ENCODE measurements at regions not wholly inside any gene's neighbourhood (a gene's known extent, or its start where the extent isn't known, plus 50 kb on each side); places are given as distances from the start of the nearest gene placed in this dataset.

GRCh38 chr22:48639021-48639795 is 1188.5 kb downstream of the BRD1 start:
- Histone ChIP-seq H3K9me3 (no peaks in the 10 kb centered on the region), H3K4me3 (no peak overlapping the region), H3K27me3 (ENCODE audit: low read depth) (no peaks in the 10 kb centered on the region), H3K36me3 (replicated peaks) (no peaks in the 10 kb centered on the region), H3K4me1 (no peaks in the 10 kb centered on the region)
- in situ Hi-C loops (cut with MboI; ENCODE audit: low sequenced_read_pairs): no loop called here
- DNase-seq (ENCODE audit: low spot score in 2 of 2): no peak

DNA sequence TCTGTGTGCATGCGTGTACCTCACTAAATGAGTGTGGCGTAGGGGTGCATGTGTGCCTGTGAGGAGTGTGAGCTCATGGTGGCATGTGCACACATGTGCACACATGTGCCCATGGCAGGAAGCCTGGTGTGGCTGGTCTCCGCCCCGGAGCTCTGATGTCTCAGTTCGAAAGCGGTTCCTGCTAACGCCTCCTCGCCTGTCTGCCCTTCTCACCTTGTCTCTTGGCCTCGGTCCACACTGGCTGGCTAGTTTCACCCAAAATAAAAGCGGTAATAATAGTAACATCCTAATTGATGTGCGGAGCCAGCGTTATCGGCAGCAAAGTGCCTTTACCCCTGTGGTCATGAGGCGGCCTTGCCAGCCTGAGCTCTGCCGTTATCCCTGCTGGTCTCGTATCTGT is 1190.4 kb downstream of the BRD1 start:
- Histone ChIP-seq H3K4me1 (no peaks in the 10 kb centered on the region), H3K9me3 (no peaks in the 10 kb centered on the region), H3K4me3 (no peak overlapping the region), H3K36me3 (replicated peaks) (no peaks in the 10 kb centered on the region), H3K27me3 (ENCODE audit: low read depth) (no peaks in the 10 kb centered on the region)
- in situ Hi-C loops (cut with MboI; ENCODE audit: low sequenced_read_pairs): no loop called here
- DNase-seq (ENCODE audit: low spot score in 2 of 2): no peak

DNA sequence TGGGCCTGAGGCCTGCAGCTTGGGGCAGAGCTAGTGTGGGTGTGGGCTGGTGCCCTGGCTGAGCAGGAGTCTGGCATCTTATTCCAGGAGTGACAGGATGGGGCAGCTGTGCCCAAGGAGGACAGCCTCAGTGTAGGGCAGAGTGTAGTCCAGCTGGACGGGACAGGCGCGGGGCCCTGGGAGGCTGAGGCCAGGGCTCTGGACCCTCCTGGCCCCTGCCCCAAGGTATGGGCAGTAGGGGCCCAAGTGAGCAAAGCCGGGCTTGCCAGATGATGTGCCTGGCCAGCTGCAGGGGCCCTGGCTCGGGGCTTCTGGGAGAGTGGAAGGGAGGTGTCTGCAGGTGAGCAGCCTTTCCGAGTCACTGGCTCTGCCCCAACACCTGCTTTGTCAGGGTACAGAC is 1190.9 kb downstream of the BRD1 start:
- DNase-seq (ENCODE audit: low spot score in 2 of 2): no peak
- Histone ChIP-seq H3K27me3 (ENCODE audit: low read depth) (no peaks in the 10 kb centered on the region), H3K4me1 (no peaks in the 10 kb centered on the region), H3K4me3 (no peak overlapping the region), H3K36me3 (replicated peaks) (no peaks in the 10 kb centered on the region), H3K9me3 (no peaks in the 10 kb centered on the region)
- in situ Hi-C loops (cut with MboI; ENCODE audit: low sequenced_read_pairs): no loop called here

DNA sequence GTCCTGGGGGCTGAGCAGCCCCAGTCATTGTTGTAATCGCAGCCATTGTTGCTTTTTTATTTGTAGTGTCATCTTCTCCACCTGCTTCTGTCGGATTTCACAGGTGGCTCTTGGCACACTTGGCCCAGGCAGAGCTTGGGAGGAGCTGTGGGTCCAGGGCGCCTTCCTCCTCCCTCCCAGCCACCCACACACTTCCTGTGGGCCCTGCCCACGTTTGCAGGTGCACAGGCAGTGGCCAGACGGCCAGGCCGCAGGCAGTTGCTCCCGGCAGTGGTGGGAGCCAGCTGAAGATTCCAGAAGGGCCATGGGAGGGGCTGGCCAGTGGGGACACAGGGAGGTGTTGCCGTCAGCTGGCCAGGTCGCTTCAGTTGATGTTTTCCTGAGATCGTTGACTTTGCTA is 1191.9 kb downstream of the BRD1 start:
- Histone ChIP-seq H3K36me3 (replicated peaks) (no peaks in the 10 kb centered on the region), H3K4me3 (no peak overlapping the region), H3K27me3 (ENCODE audit: low read depth) (no peaks in the 10 kb centered on the region), H3K9me3 (no peaks in the 10 kb centered on the region), H3K4me1 (no peaks in the 10 kb centered on the region)
- DNase-seq (ENCODE audit: low spot score in 2 of 2): no peak
- in situ Hi-C loops (cut with MboI; ENCODE audit: low sequenced_read_pairs): no loop called here

DNA sequence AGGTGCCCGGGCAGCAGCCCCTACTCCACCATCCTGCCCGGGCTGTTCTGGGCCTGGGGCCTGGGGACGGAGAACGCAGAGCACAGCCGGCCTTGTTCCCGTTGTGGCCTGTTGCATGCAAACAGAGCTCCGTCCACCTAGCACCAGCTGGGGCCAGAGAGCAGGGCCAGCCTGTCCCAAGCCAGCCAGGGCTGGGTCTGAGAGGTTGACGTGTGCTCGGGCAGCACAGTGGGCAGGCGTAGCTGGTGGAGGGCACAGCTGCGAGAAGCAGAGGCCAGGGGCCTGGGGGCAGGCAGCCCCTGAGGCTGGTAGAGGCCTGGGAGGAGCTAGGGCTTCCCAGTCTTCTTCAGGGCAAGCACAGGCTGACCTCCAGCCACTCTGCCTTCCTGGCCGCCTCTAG is 1192.6 kb downstream of the BRD1 start:
- H3K36me3 ChIP-seq (replicated peaks): no peaks in the 10 kb centered on the region
- no peaks in the 10 kb centered on the region for H3K9me3 ChIP-seq
- H3K4me1 ChIP-seq: no peaks in the 10 kb centered on the region
- no peak for DNase-seq (ENCODE audit: low spot score in 2 of 2)
- in situ Hi-C loops (cut with MboI; ENCODE audit: low sequenced_read_pairs): no loop called here
- no peak overlapping the region for H3K4me3 ChIP-seq
- no peaks in the 10 kb centered on the region for H3K27me3 ChIP-seq (ENCODE audit: low read depth)

- H3K9me3 ChIP-seq: no peaks in the 10 kb centered on the region
- no peaks in the 10 kb centered on the region for H3K4me1 ChIP-seq
- no peaks in the 10 kb centered on the region for H3K36me3 ChIP-seq (replicated peaks)
- H3K4me3 ChIP-seq: no peak overlapping the region
- in situ Hi-C loops (cut with MboI; ENCODE audit: low sequenced_read_pairs): no loop called here
- H3K27me3 ChIP-seq (ENCODE audit: low read depth): no peaks in the 10 kb centered on the region
- DNase-seq (ENCODE audit: low spot score in 2 of 2): no peak
These were observed 1193.5 kb downstream of the BRD1 start for GRCh38 chr22:48633996-48634836.

GRCh38 chr22:48632646-48633246 is 1194.9 kb downstream of the BRD1 start:
- Histone ChIP-seq H3K27me3 (ENCODE audit: low read depth) (no peaks in the 10 kb centered on the region), H3K4me1 (no peaks in the 10 kb centered on the region), H3K36me3 (replicated peaks) (no peaks in the 10 kb centered on the region), H3K4me3 (no peak overlapping the region), H3K9me3 (no peaks in the 10 kb centered on the region)
- in situ Hi-C loops (cut with MboI; ENCODE audit: low sequenced_read_pairs): no loop called here
- no peak for DNase-seq (ENCODE audit: low spot score in 2 of 2)

DNA sequence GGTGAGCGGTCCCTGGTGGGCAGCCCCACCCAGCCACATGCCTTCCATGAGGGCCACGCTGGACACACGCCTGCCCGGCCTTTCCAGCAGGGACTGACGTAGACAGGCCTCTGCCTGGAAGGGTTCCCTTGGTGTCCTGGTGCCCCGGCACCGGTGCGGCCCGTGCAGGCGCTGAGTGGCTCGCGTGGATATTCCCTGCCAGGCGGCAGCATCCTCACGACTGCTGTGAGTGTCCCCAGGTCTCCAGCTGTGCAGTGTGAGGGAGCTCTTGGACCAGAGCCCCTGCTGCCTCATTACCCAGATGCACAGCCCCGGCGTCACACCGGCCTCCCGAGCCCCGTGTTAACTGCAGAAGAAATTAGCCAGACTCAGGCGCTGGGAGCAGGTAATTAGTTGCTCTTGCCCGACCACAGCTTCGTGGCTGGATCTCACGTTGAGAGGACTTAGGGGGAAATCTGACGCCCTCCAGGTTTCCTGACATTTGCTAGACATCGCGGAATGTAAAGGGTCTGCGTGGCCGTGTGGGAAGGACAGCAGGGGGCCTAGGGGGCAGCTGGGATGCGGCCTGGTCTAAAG is 1196.3 kb downstream of the BRD1 start:
- DNase-seq (ENCODE audit: low spot score in 2 of 2): no peak
- no peaks in the 10 kb centered on the region for H3K27me3 ChIP-seq (ENCODE audit: low read depth)
- in situ Hi-C loops (cut with MboI; ENCODE audit: low sequenced_read_pairs): no loop called here
- no peak overlapping the region for H3K4me3 ChIP-seq
- no peaks in the 10 kb centered on the region for H3K36me3 ChIP-seq (replicated peaks)
- no peaks in the 10 kb centered on the region for H3K9me3 ChIP-seq
- H3K4me1 ChIP-seq: no peaks in the 10 kb centered on the region

GRCh38 chr22:48630848-48631247 is 1196.8 kb downstream of the BRD1 start:
- Histone ChIP-seq H3K4me3 (no peak overlapping the region), H3K4me1 (no peaks in the 10 kb centered on the region), H3K36me3 (replicated peaks) (no peaks in the 10 kb centered on the region), H3K27me3 (ENCODE audit: low read depth) (no peaks in the 10 kb centered on the region), H3K9me3 (no peaks in the 10 kb centered on the region)
- in situ Hi-C loops (cut with MboI; ENCODE audit: low sequenced_read_pairs): no loop called here
- DNase-seq (ENCODE audit: low spot score in 2 of 2): no peak

DNA sequence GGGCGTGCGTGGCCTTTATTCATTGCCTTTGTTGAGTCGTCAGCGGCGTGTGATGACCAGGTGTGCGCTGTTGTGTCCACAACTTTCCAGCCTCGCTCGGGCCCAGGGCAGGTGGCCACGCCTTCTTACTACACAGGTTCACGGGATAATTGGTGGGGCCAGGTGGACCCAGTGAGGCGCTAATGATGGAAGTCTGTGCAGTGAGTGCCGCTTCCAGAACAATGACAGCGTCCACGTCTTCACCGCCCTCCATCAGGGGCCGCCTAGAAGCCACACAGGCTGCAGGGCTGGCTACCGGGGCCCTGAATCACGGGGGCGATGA is 1197.3 kb downstream of the BRD1 start:
- Histone ChIP-seq H3K9me3 (no peaks in the 10 kb centered on the region), H3K4me3 (no peak overlapping the region), H3K36me3 (replicated peaks) (no peaks in the 10 kb centered on the region), H3K4me1 (no peaks in the 10 kb centered on the region), H3K27me3 (ENCODE audit: low read depth) (no peaks in the 10 kb centered on the region)
- DNase-seq (ENCODE audit: low spot score in 2 of 2): no peak
- in situ Hi-C loops (cut with MboI; ENCODE audit: low sequenced_read_pairs): no loop called here

- no peak for DNase-seq (ENCODE audit: low spot score in 2 of 2)
- Histone ChIP-seq H3K4me1 (no peaks in the 10 kb centered on the region), H3K27me3 (ENCODE audit: low read depth) (no peaks in the 10 kb centered on the region), H3K36me3 (replicated peaks) (no peaks in the 10 kb centered on the region), H3K9me3 (no peaks in the 10 kb centered on the region), H3K4me3 (no peak overlapping the region)
- in situ Hi-C loops (cut with MboI; ENCODE audit: low sequenced_read_pairs): no loop called here
These were observed 1197.8 kb downstream of the BRD1 start for GRCh38 chr22:48629631-48630432.

- Histone ChIP-seq H3K4me3 (no peak overlapping the region), H3K27me3 (ENCODE audit: low read depth) (no peaks in the 10 kb centered on the region), H3K36me3 (replicated peaks) (no peaks in the 10 kb centered on the region), H3K4me1 (no peaks in the 10 kb centered on the region), H3K9me3 (no peaks in the 10 kb centered on the region)
- in situ Hi-C loops (cut with MboI; ENCODE audit: low sequenced_read_pairs): no loop called here
- no peak for DNase-seq (ENCODE audit: low spot score in 2 of 2)
These were observed 1198.7 kb downstream of the BRD1 start for GRCh38 chr22:48628891-48629543.

DNA sequence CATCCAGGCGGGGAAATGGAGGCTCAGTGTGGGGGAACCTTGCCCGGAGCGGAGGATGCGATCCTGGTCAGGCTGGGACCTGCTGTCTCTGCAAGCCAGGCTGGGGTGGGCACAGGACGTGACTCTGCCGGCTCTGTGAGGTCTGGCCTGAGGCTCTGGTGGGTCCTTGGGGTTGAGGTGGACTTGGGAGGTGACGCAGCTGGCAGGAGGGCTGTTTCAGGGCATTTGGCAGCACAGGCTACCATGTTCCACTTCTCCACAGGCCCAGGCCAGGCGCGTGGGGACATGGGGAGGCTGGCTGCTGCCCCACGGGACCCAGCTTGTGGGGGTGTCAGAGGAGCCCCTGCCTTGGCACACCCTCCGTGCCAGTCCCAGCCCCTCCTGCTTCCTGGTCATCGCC is 1199.7 kb downstream of the BRD1 start:
- no peaks in the 10 kb centered on the region for H3K36me3 ChIP-seq (replicated peaks)
- in situ Hi-C loops (cut with MboI; ENCODE audit: low sequenced_read_pairs): no loop called here
- DNase-seq (ENCODE audit: low spot score in 2 of 2): no peak
- no peaks in the 10 kb centered on the region for H3K27me3 ChIP-seq (ENCODE audit: low read depth)
- no peak overlapping the region for H3K4me3 ChIP-seq
- H3K4me1 ChIP-seq: no peaks in the 10 kb centered on the region
- H3K9me3 ChIP-seq: no peaks in the 10 kb centered on the region
